Peyer's patch (tissue), 4 donors: ENCODE measurements at regions not wholly inside any gene's neighbourhood (a gene's known extent, or its start where the extent isn't known, plus 50 kb on each side); places are given as distances from the start of the nearest gene placed in this dataset.

Experiments used
- DNase-seq, 3 donors: peaks; one replicate each; pipeline ENCODE4 v3.0.0-alpha.2; 2017 to 2019
- H3K27ac ChIP-seq, 4 donors: fragments of 200-600 bp; sonication (generic); one replicate each; pipeline ENCODE4 v1.5.1; 2016 to 2019
- H3K27me3 ChIP-seq, 2 donors: fragments of 200-600 bp; sonication (generic); one replicate each; pipeline ENCODE4 v1.5.1; 2019
- H3K36me3 ChIP-seq, 3 donors: fragments of 200-600 bp; sonication (generic); one replicate each; pipeline ENCODE4 v1.5.1; 2016 to 2019
- H3K4me1 ChIP-seq, 4 donors: fragments of 200-600 bp; sonication (generic); one replicate each; pipeline ENCODE4 v1.5.1; 2016 to 2019
- H3K4me3 ChIP-seq, 4 donors: fragments of 200-600 bp; sonication (generic); 1 replicate in 3 of 4; 2 replicates in 1 of 4; pipeline ENCODE4 v1.5.1; 2016 to 2019; ENCODE audit warnings: mild to moderate bottlenecking in 1 of 4
- H3K9me3 ChIP-seq, 4 donors: fragments of 200-600 bp; sonication (generic); one replicate each; pipeline ENCODE4 v1.5.1; 2016 to 2019; ENCODE audit warnings: mild to moderate bottlenecking in 1 of 4
- CTCF ChIP-seq, 6 experiments: fragments of 450-650 bp in 4 of 6; fragments of 200-600 bp in 2 of 6; sonication (generic) in 1 of 6; IDR thresholded peaks; one replicate each; pipeline ENCODE4 v1.5.1; 2017 to 2019; ENCODE audit warnings: antibody characterized with exemption in 6 of 6, mild to moderate bottlenecking in 3 of 6, moderate library complexity in 1 of 6
- POLR2A ChIP-seq, 2 donors: fragments of 450-650 bp; IDR thresholded peaks; one replicate each; pipeline ENCODE4 v1.5.1; 2017; ENCODE audit warnings: antibody characterized with exemption in 2 of 2, mild to moderate bottlenecking in 2 of 2, moderate library complexity in 2 of 2

GRCh38 chr6:14372734-14373489 lies 255.3 kb downstream of the CD83 start:
- H3K4me3 ChIP-seq, result no peak overlapping the region
- peaks cover 0 to 4% (median 0%) of the 10 kb centered on the region in 4 donors for H3K4me1 ChIP-seq
- no peak overlapping the region for H3K27ac ChIP-seq

GRCh38 chr6:14373648-14374437 lies 256.3 kb downstream of the CD83 start:
- no peak for TF ChIP-seq POLR2A (IDR thresholded peaks at IDR 0.05)
- no peak for TF ChIP-seq CTCF (IDR thresholded peaks at IDR 0.05)
- Histone ChIP-seq H3K27ac (peak overlapping the region in 2 of 4 donors; percentile 18 to 37), H3K4me1 (peaks cover 0 to 4% (median 0%) of the 10 kb centered on the region in 4 donors), H3K27me3 (no peaks in the 10 kb centered on the region), H3K9me3 (no peaks in the 10 kb centered on the region), H3K36me3 (no peaks in the 10 kb centered on the region), H3K4me3 (no peak overlapping the region)
- no peak for DNase-seq

More at GRCh38 chr6:14372734-14373489, 255.3 kb downstream of the CD83 start:
- Histone ChIP-seq H3K36me3 (no peaks in the 10 kb centered on the region), H3K9me3 (no peaks in the 10 kb centered on the region), H3K27me3 (no peaks in the 10 kb centered on the region)
- no peak for TF ChIP-seq POLR2A (IDR thresholded peaks at IDR 0.05)
- no peak for TF ChIP-seq CTCF (IDR thresholded peaks at IDR 0.05)
- no peak for DNase-seq

- Histone ChIP-seq H3K27me3 (no peaks in the 10 kb centered on the region), H3K36me3 (no peaks in the 10 kb centered on the region), H3K4me1 (peaks cover 0 to 4% (median 0%) of the 10 kb centered on the region in 4 donors), H3K4me3 (no peak overlapping the region), H3K9me3 (no peaks in the 10 kb centered on the region), H3K27ac (no peak overlapping the region)
- TF ChIP-seq CTCF (IDR thresholded peaks at IDR 0.05), result no peak
- TF ChIP-seq POLR2A (IDR thresholded peaks at IDR 0.05), result no peak
- no peak for DNase-seq
These were observed 258.4 kb downstream of the CD83 start for GRCh38 chr6:14375930-14376329.

GRCh38 chr6:14379568-14379967 lies 262.0 kb downstream of the CD83 start:
- TF ChIP-seq POLR2A (IDR thresholded peaks at IDR 0.05), result no peak
- TF ChIP-seq CTCF (IDR thresholded peaks at IDR 0.05), result no peak
- H3K36me3 ChIP-seq, result no peaks in the 10 kb centered on the region
- no peaks in the 10 kb centered on the region for H3K9me3 ChIP-seq
- H3K4me1 ChIP-seq, result no peaks in the 10 kb centered on the region
- no peak for DNase-seq
- no peak overlapping the region for H3K27ac ChIP-seq
- no peaks in the 10 kb centered on the region for H3K27me3 ChIP-seq
- H3K4me3 ChIP-seq, result no peak overlapping the region

GRCh38 chr6:14380086-14380820 lies 262.7 kb downstream of the CD83 start:
- Histone ChIP-seq H3K4me1 (no peaks in the 10 kb centered on the region), H3K36me3 (no peaks in the 10 kb centered on the region), H3K27ac (no peak overlapping the region), H3K9me3 (no peaks in the 10 kb centered on the region), H3K4me3 (no peak overlapping the region), H3K27me3 (no peaks in the 10 kb centered on the region)
- no peak for TF ChIP-seq POLR2A (IDR thresholded peaks at IDR 0.05)
- no peak for DNase-seq
